ENCODE measurements at regions not wholly inside any gene's neighbourhood (a gene's known extent, or its start where the extent isn't known, plus 50 kb on each side); places are given as distances from the start of the nearest gene placed in this dataset.

DNA sequence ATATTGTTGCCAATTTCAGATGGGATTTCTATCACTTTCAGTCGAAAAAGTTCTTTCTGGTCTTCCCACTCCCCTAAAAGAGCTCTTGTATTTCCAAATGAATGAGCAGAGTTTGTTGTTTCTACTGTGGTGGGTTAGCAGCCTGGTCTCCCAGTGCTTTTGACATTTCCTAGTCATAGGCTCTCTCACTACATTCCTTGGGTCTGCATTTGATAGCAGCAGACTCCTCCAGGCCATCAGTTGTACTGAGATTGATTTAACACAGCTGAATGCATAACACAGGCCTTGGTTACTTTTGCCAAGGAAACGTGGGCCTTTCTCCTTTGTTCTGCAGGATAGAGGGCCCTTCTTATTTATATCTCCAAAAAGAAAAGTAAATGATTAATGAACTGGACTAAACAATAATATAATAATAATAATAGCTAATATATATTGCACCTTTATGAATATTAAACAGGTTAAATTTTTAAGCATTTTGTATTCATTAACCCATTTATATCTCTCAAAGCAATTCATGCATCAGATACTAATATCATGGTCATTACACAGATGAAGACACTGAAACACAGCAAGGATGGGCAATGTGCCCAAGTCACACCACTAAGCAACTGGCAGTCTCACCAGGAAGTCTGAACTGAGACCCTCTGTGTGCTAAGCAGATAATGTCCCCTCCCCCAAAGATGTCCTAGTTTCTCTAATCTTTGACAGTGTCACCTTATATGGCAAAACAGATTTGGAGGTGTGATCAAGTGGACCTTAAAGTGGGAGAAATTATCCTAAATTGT is 1579.2 kb downstream of the AACS start:
- Histone ChIP-seq H3K27ac (no peak overlapping the region), H3K4me1 (no peaks in the 10 kb centered on the region), H3K27me3 (no peaks in the 10 kb centered on the region), H3K4me3 (no peak overlapping the region), H3K9me3 (no peaks in the 10 kb centered on the region), H3K36me3 (no peaks in the 10 kb centered on the region)
- ATAC-seq (no peak), DNase-seq (no peak)
- intact Hi-C loops (cut with DNase I): no loop called here
- TF ChIP-seq, protein P1, sequence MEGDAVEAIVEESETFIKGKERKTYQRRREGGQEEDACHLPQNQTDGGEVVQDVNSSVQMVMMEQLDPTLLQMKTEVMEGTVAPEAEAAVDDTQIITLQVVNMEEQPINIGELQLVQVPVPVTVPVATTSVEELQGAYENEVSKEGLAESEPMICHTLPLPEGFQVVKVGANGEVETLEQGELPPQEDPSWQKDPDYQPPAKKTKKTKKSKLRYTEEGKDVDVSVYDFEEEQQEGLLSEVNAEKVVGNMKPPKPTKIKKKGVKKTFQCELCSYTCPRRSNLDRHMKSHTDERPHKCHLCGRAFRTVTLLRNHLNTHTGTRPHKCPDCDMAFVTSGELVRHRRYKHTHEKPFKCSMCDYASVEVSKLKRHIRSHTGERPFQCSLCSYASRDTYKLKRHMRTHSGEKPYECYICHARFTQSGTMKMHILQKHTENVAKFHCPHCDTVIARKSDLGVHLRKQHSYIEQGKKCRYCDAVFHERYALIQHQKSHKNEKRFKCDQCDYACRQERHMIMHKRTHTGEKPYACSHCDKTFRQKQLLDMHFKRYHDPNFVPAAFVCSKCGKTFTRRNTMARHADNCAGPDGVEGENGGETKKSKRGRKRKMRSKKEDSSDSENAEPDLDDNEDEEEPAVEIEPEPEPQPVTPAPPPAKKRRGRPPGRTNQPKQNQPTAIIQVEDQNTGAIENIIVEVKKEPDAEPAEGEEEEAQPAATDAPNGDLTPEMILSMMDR (IDR thresholded peaks at IDR 0.05): no peak

DNA sequence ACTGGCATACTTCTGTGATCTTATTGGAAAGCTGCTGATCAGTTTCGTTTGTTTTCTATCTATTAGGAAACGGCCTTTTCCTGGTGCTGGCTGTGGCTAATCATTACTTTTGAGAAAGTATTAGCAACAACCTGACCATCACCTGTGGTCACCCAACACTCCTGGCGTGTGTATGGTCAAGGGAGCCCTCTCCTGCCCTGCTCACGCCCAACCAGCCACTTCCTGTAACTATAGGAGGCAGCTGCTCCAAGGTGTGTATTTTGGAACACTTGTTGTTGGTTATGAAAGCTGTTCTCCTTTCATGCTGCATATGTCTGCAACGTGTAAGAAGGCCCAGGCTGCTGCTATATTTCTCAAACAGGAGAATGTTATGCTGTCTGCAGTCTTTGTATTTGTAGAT is 1582.8 kb downstream of the AACS start:
- intact Hi-C loops (cut with DNase I): no loop called here
- Histone ChIP-seq H3K4me3 (no peak overlapping the region), H3K36me3 (no peaks in the 10 kb centered on the region), H3K9me3 (no peaks in the 10 kb centered on the region), H3K27ac (no peak overlapping the region), H3K27me3 (no peaks in the 10 kb centered on the region), H3K4me1 (no peaks in the 10 kb centered on the region)
- ATAC-seq: no peak
- DNase-seq: no peak
- TF ChIP-seq, protein P1 (IDR thresholded peaks at IDR 0.05): no peak

DNA sequence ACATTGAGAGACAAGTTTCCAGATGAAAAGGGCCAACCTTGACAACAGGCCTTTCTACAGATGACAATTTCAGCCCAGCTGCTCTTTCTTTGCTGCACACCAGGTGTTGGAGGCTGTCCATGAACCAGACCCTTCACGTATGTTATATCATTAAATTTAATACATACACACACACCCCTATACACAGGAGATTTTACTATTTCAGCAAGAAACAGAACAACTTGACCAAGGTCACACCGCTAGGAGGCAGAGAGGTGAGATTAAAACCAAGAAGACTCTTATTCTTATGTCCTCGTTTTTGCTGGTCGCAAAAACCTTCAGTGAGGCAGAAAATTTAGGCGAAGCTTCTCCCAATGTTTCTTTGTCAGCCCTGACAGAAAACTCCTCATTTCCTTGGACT is 1585.9 kb downstream of the AACS start:
- Histone ChIP-seq H3K27me3 (no peaks in the 10 kb centered on the region), H3K27ac (no peak overlapping the region), H3K9me3 (no peaks in the 10 kb centered on the region), H3K4me3 (no peak overlapping the region), H3K36me3 (no peaks in the 10 kb centered on the region), H3K4me1 (no peaks in the 10 kb centered on the region)
- intact Hi-C loops (cut with DNase I): no loop called here
- DNase-seq (no peak), ATAC-seq (no peak)
- TF ChIP-seq, protein P1 (IDR thresholded peaks at IDR 0.05): no peak

DNA sequence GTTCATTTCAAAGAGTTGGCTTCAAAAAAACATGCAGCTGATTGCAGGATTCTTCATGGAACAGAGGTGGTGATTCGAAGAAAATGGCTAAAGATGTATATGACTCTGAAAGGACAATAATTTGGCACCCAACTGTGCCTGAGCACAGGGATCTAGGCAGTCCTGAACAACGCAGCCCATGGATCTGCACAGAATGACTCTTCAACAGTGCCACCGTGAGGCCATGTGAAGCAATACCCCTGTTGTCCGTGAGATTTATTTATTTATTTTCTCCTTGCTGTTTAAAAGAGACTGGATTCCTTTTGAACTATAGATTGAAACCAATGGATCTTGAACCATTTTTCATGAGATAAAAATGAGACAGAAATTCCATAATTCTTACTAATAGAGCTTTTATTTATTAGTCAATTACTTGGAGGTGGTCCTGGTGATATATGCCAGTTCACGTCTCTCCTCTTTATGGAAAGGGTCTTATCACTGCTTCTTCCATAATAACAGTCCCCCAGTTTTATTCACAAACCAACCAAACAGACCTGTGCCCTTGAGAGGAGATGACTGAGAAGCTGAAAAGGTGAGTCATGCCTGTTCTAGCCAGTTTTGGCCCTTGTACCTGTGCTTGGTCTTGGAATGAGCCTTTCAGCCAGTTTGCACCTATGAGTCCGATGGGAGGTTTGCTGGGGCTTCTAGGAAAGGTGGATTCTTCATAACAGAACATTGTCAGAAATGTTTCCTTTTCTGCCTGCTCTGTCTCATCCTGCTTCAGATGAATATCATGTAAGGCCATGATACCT is 1598.3 kb downstream of the AACS start:
- Histone ChIP-seq H3K27me3 (no peaks in the 10 kb centered on the region), H3K4me3 (no peak overlapping the region), H3K9me3 (no peaks in the 10 kb centered on the region), H3K27ac (no peak overlapping the region), H3K4me1 (no peaks in the 10 kb centered on the region), H3K36me3 (no peaks in the 10 kb centered on the region)
- TF ChIP-seq, protein P1 (IDR thresholded peaks at IDR 0.05): no peak
- no peak for ATAC-seq
- intact Hi-C loops (cut with DNase I): no loop called here
- no peak for DNase-seq

DNA sequence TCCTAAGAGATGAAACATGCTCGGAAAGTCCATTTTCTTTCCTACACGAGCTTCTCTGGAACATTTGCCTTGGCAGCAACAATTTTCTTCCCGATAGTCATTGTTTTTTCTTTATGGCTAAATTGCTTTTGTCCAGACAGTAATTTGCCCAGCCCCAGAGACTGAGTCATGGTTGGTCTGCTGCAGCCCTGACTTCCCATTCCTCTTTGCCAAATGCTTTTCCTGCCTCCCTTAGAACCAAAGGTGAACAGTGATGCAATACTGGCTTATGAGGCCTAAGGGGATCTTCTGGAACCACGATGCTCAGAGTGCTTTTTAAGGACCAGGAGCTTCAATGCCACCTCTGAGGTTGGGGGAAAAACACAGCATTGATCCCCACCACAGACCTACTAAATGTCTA is 1599.6 kb upstream of the TMEM132C start:
- Histone ChIP-seq H3K4me1 (no peaks in the 10 kb centered on the region), H3K9me3 (no peaks in the 10 kb centered on the region), H3K27me3 (no peaks in the 10 kb centered on the region), H3K36me3 (no peaks in the 10 kb centered on the region), H3K4me3 (no peak overlapping the region), H3K27ac (no peak overlapping the region)
- ATAC-seq: no peak
- DNase-seq: no peak
- intact Hi-C loops (cut with DNase I): no loop called here
- TF ChIP-seq, protein P1 (IDR thresholded peaks at IDR 0.05): no peak

Data from upper lobe of right lung (tissue), 1 donor.